K562 (cell line): ENCODE measurements at regions not wholly inside any gene's neighbourhood (a gene's known extent, or its start where the extent isn't known, plus 50 kb on each side); places are given as distances from the start of the nearest gene placed in this dataset.

Experiments
- ATAC-seq: fragments of 200-7000 bp; cut with Tn5 transposase; 3 replicates; pipeline ENCODE4 v1.9.1; 2020; ENCODE audit warnings: moderate library complexity
- BruUV-seq: library from RNA; stranded (reverse); fragments of 400-500 nt; replicated peaks from 2 replicates; lab custom pipeline; 2021; lab: Mats Ljungman, UMichigan
- CTCF ChIA-PET: fragments of 300-600 bp; formaldehyde crosslinking; extraction: SDS; loops from one replicate; lab custom pipeline; 2021; ENCODE audit warnings: low intra/inter-chr PET ratio; lab: Yijun Ruan, JAX
- POLR2A ChIA-PET: fragments of 300-600, 350-650 bp; sonication (Branson Sonifier 250); formaldehyde crosslinking; extraction: SDS; loops from one replicate; lab custom pipeline; 2021; ENCODE audit warnings: antibody characterized with exemption, inconsistent platforms; lab: Yijun Ruan, JAX
- DNase-seq, 4 experiments: peaks; one replicate each; pipeline versions ENCODE4 v3.0.0 to v3.0.0-alpha.2; 2011 to 2018; ENCODE audit warnings: low spot score in 3 of 4, mixed read lengths in 3 of 4; ENCODE audit errors: extremely low read depth in 1 of 4
- FAIRE-seq: peaks from 2 replicates; lab custom pipeline; 2011; peaks lifted over from hg19 to GRCh38; lab: Jason Lieb, UNC
- H2AFZ ChIP-seq: 2 replicates; pipeline ENCODE4 v1.6.0; 2011; ENCODE audit warnings: low read depth, low read length, control low read depth, inconsistent platforms
- H3K27ac ChIP-seq: fragments of 200-600 bp; 3 replicates; pipeline ENCODE4 v1.8.0; 2011; ENCODE audit warnings: low read depth, mild to moderate bottlenecking, control low read depth, inconsistent platforms, low read length, moderate library complexity, mixed read lengths; ENCODE audit errors: extremely low read depth
- H3K27me3 ChIP-seq, 2 experiments: fragments of 300-600 bp in 1 of 2; 2 replicates in 1 of 2; 3 replicates in 1 of 2; pipeline versions ENCODE4 v1.6.0 to v1.8.0; 2011; ENCODE audit warnings: inconsistent platforms in 2 of 2, low read length in 2 of 2, mild to moderate bottlenecking in 1 of 2, mixed read lengths in 1 of 2, moderate library complexity in 1 of 2; ENCODE audit not compliant: control insufficient read depth in 2 of 2, insufficient read depth in 2 of 2
- H3K36me3 ChIP-seq: fragments of 300-600 bp; 3 replicates; pipeline ENCODE4 v1.8.0; 2011; ENCODE audit warnings: mild to moderate bottlenecking, low read length, inconsistent platforms; ENCODE audit not compliant: control insufficient read depth, insufficient read depth
- H3K4me1 ChIP-seq, 2 experiments: fragments of 200-600 bp in 1 of 2; replicated peaks in 1 of 2; 2 replicates in 1 of 2; 3 replicates in 1 of 2; pipeline versions ENCODE4 v1.5.1 to v1.8.0; 2011; ENCODE audit warnings: inconsistent platforms in 2 of 2, low read length in 2 of 2, mild to moderate bottlenecking in 1 of 2, mixed read lengths in 1 of 2, moderate library complexity in 1 of 2; ENCODE audit not compliant: control insufficient read depth in 2 of 2, insufficient read depth in 2 of 2
- H3K4me2 ChIP-seq: 2 replicates; pipeline ENCODE4 v1.6.1; 2011; ENCODE audit warnings: low read length, control low read depth, inconsistent platforms, mixed read lengths; ENCODE audit not compliant: insufficient read depth
- H3K4me3 ChIP-seq: fragments of 200-600 bp; sonication (generic), shearing (Covaris generic); 2 replicates; pipeline ENCODE4 v1.5.1; 2016; ENCODE audit warnings: control low read depth, inconsistent platforms
- H3K79me2 ChIP-seq: fragments of 200-600 bp; 3 replicates; pipeline ENCODE4 v1.8.0; 2011; ENCODE audit warnings: low read length, inconsistent platforms; ENCODE audit not compliant: control insufficient read depth, insufficient read depth
- H3K9ac ChIP-seq, 2 experiments: 2 replicates each; pipeline versions ENCODE4 v1.6.0 to v1.6.1; 2011; ENCODE audit warnings: low read depth in 2 of 2, low read length in 2 of 2, control low read depth in 1 of 2, inconsistent platforms in 1 of 2, mild to moderate bottlenecking in 1 of 2, mixed read lengths in 1 of 2; ENCODE audit not compliant: insufficient read depth in 1 of 2
- H3K9me1 ChIP-seq: one replicate; pipeline ENCODE4 v1.6.0; 2011; ENCODE audit warnings: inconsistent platforms, mild to moderate bottlenecking, low read length, moderate library complexity; ENCODE audit not compliant: control insufficient read depth, insufficient read depth
- H3K9me3 ChIP-seq: replicated peaks from 2 replicates; pipeline ENCODE4 v1.5.1; 2011; ENCODE audit warnings: low read depth, low read length, inconsistent platforms; ENCODE audit not compliant: control insufficient read depth, insufficient read depth
- H4K20me1 ChIP-seq: replicated peaks from 2 replicates; pipeline ENCODE4 v1.6.1; 2011; ENCODE audit warnings: low read length, inconsistent platforms, mixed read lengths; ENCODE audit not compliant: control insufficient read depth, insufficient read depth
- CBX2 ChIP-seq: fragments of 200-600 bp; sonication (generic); IDR thresholded peaks from one replicate; pipeline ENCODE4 v1.6.1; 2012; ENCODE audit warnings: mild to moderate bottlenecking, low read length, inconsistent platforms; ENCODE audit not compliant: insufficient read depth, poor library complexity, severe bottlenecking
- KLF10 ChIP-seq: fragments of 250-450 bp; sonication (Bioruptor Pico); IDR thresholded peaks from 2 replicates; pipeline ENCODE4 v1.6.1; 2021; ENCODE audit warnings: matching md5 sums
- MEF2A ChIP-seq: IDR thresholded peaks from 2 replicates; pipeline ENCODE4 v1.6.1; 2011; ENCODE audit warnings: low read depth, mild to moderate bottlenecking, low read length, moderate library complexity; ENCODE audit not compliant: control insufficient read depth
- NFE2 ChIP-seq: IDR thresholded peaks from 2 replicates; pipeline ENCODE4 v1.6.1; 2014; ENCODE audit warnings: antibody characterized with exemption, low read depth
- NFIC ChIP-seq: fragments of 450-650 bp; IDR thresholded peaks from 2 replicates; pipeline ENCODE4 v1.6.1; 2017; ENCODE audit warnings: mild to moderate bottlenecking, inconsistent platforms
- PTRF ChIP-seq: fragments of 450-650 bp; IDR thresholded peaks from 2 replicates; pipeline ENCODE4 v1.6.1; 2016; ENCODE audit warnings: mild to moderate bottlenecking, missing genetic modification characterization, missing compliant biosample characterization
- SRSF7 ChIP-seq: fragments of 200-400 bp; formaldehyde crosslinking; optimal IDR thresholded peaks from 2 replicates; pipeline ENCODE3; 2017; ENCODE audit warnings: mild to moderate bottlenecking, low read depth, low read length
- WHSC1 ChIP-seq: IDR thresholded peaks from one replicate; pipeline ENCODE4 v1.6.1; 2012; ENCODE audit warnings: low read length, control low read depth, inconsistent platforms
- ZC3H11A ChIP-seq: IDR thresholded peaks from 2 replicates; pipeline ENCODE4 v1.6.1; 2012; ENCODE audit warnings: low read depth, low read length, improper control_type of control experiment
- ZNF121 ChIP-seq: sonication (generic); formaldehyde crosslinking; conservative IDR thresholded peaks from 2 replicates; pipeline ENCODE4 v1.8.0; 2022; ENCODE audit warnings: missing genetic modification reagents
- ZNF586 ChIP-seq: fragments of 450-650 bp; formaldehyde crosslinking; conservative IDR thresholded peaks from 2 replicates; pipeline ENCODE4 v1.4.0; 2020; ENCODE audit warnings: mild to moderate bottlenecking, moderate library complexity
- ZNF780A ChIP-seq: fragments of 250-450 bp; sonication (Bioruptor Pico); IDR thresholded peaks from 2 replicates; pipeline ENCODE4 v1.5.0; 2021; ENCODE audit warnings: mild to moderate bottlenecking
- WGBS: fragments of 100-300 bp; shearing (Covaris generic); methylation state at CpG from one replicate; pipeline ENCODE4 v1.1.6; 2016; ENCODE audit warnings: low coverage, mixed read lengths; ENCODE audit not compliant: insufficient coverage; ENCODE audit errors: missing lambda C conversion rate; 5-methylcytosine and 5-hydroxymethylcytosine counted together
- in situ Hi-C: fragments of 300-500 bp; cut with MboI; formaldehyde crosslinking; loops from 4 replicates; pipeline ENCODE4 v1.15.0; 2018; ENCODE audit warnings: inconsistent platforms, mixed read lengths
- intact Hi-C: fragments of 100-400 bp; cut with micrococcal nuclease; formaldehyde crosslinking; loops from 2 replicates; pipeline ENCODE4 v1.14.2; 2022
- TF ChIP-seq, protein P1 (sequence below): IDR thresholded peaks from 2 replicates; pipeline ENCODE4 v1.6.1; 2014; ENCODE audit warnings: antibody characterized with exemption
- TF ChIP-seq, protein P2 (sequence below): sonication (generic); formaldehyde crosslinking; IDR thresholded peaks from 2 replicates; pipeline ENCODE4 v1.8.1; 2022; ENCODE audit warnings: missing genetic modification reagents
- TF ChIP-seq, protein P3 (sequence below): fragments of 450-650 bp; formaldehyde crosslinking; IDR thresholded peaks from 2 replicates; pipeline ENCODE4 v1.4.0; 2020; ENCODE audit warnings: mild to moderate bottlenecking, moderate library complexity
- TF ChIP-seq, protein P4 (sequence below): fragments of 250-450 bp; sonication (Bioruptor Pico); IDR thresholded peaks from 2 replicates; pipeline ENCODE4 v1.5.0; 2020; ENCODE audit warnings: mild to moderate bottlenecking, borderline replicate concordance
- TF ChIP-seq, protein P5 (sequence below), 2 experiments: fragments of 450-650 bp in 1 of 2; sonication (generic) in 1 of 2; formaldehyde crosslinking in 1 of 2; IDR thresholded peaks in 1 of 2; conservative IDR thresholded peaks in 1 of 2; 2 replicates each; pipeline versions ENCODE4 v1.6.1 to v1.8.1; 2016 to 2023; ENCODE audit warnings: mild to moderate bottlenecking in 2 of 2, moderate library complexity in 2 of 2, inconsistent platforms in 1 of 2, missing genetic modification reagents in 1 of 2

DNA sequence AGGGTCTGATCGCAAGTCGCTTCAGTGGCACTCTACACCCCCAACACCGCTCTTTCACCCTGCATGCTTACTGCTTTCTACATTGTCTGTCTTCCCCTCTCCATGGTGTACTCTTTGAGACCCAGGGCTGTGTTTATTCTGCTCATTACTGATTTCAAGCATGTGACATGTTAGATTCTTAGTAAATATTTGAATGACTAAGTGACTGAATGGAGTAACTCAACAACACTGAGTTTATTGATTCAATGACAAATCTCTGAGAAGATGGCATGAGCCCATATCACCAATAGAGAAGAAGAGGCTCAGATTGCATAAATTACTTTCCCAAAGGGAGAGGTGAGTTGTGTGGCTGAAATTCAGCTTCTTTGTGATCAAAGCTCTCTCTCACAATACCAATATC, 89.7 kb upstream of the OSMR start:
- no peak overlapping the region for H3K9ac ChIP-seq
- POLR2A ChIA-PET: interaction anchor here (1.0 kb wide), 1 partner anchor 17 kb away, joined by 3 read pairs; no protein-coding TSS in a partner anchor
- TF ChIP-seq SRSF7 (no peak), ZNF586 (CRISPR knock-in tag) (no peak), ZNF780A (CRISPR knock-in tag) (no peak), MEF2A (no peak), KLF10 (no peak), CBX2 (no peak), ZC3H11A (no peak), PTRF (tag) (no peak), NFE2 (no peak), ZNF121 (CRISPR knock-in tag) (no peak), WHSC1 (no peak), NFIC (no peak)
- TF ChIP-seq, protein P1, sequence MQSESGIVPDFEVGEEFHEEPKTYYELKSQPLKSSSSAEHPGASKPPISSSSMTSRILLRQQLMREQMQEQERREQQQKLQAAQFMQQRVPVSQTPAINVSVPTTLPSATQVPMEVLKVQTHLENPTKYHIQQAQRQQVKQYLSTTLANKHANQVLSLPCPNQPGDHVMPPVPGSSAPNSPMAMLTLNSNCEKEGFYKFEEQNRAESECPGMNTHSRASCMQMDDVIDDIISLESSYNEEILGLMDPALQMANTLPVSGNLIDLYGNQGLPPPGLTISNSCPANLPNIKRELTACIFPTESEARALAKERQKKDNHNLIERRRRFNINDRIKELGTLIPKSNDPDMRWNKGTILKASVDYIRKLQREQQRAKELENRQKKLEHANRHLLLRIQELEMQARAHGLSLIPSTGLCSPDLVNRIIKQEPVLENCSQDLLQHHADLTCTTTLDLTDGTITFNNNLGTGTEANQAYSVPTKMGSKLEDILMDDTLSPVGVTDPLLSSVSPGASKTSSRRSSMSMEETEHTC: no peak
- TF ChIP-seq, protein P2, sequence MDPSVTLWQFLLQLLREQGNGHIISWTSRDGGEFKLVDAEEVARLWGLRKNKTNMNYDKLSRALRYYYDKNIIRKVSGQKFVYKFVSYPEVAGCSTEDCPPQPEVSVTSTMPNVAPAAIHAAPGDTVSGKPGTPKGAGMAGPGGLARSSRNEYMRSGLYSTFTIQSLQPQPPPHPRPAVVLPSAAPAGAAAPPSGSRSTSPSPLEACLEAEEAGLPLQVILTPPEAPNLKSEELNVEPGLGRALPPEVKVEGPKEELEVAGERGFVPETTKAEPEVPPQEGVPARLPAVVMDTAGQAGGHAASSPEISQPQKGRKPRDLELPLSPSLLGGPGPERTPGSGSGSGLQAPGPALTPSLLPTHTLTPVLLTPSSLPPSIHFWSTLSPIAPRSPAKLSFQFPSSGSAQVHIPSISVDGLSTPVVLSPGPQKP: no peak
- TF ChIP-seq, protein P3, sequence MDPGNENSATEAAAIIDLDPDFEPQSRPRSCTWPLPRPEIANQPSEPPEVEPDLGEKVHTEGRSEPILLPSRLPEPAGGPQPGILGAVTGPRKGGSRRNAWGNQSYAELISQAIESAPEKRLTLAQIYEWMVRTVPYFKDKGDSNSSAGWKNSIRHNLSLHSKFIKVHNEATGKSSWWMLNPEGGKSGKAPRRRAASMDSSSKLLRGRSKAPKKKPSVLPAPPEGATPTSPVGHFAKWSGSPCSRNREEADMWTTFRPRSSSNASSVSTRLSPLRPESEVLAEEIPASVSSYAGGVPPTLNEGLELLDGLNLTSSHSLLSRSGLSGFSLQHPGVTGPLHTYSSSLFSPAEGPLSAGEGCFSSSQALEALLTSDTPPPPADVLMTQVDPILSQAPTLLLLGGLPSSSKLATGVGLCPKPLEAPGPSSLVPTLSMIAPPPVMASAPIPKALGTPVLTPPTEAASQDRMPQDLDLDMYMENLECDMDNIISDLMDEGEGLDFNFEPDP (CRISPR knock-in tag): no peak
- TF ChIP-seq, protein P4, sequence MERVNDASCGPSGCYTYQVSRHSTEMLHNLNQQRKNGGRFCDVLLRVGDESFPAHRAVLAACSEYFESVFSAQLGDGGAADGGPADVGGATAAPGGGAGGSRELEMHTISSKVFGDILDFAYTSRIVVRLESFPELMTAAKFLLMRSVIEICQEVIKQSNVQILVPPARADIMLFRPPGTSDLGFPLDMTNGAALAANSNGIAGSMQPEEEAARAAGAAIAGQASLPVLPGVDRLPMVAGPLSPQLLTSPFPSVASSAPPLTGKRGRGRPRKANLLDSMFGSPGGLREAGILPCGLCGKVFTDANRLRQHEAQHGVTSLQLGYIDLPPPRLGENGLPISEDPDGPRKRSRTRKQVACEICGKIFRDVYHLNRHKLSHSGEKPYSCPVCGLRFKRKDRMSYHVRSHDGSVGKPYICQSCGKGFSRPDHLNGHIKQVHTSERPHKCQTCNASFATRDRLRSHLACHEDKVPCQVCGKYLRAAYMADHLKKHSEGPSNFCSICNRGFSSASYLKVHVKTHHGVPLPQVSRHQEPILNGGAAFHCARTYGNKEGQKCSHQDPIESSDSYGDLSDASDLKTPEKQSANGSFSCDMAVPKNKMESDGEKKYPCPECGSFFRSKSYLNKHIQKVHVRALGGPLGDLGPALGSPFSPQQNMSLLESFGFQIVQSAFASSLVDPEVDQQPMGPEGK (CRISPR knock-in tag): no peak
- TF ChIP-seq, protein P5, sequence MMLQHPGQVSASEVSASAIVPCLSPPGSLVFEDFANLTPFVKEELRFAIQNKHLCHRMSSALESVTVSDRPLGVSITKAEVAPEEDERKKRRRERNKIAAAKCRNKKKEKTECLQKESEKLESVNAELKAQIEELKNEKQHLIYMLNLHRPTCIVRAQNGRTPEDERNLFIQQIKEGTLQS (IDR thresholded peaks at IDR 0.05): no peak
- TF ChIP-seq, protein P5 (CRISPR knock-in tag; conservative IDR thresholded peaks at IDR 0.05): no peak

More for the DNA sequence above, 89.7 kb upstream of the OSMR start:
- no peaks in the 10 kb centered on the region for H3K9me3 ChIP-seq
- H3K4me1 ChIP-seq: no peaks in the 10 kb centered on the region
- no peaks in the 10 kb centered on the region for H3K79me2 ChIP-seq
- CTCF ChIA-PET: no interaction called here
- H3K27ac ChIP-seq: no peak overlapping the region
- H4K20me1 ChIP-seq: no peaks in the 10 kb centered on the region
- no peak for FAIRE-seq
- in situ Hi-C loops (no loop called here), intact Hi-C loops (no loop called here)
- no TSS peak for BruUV-seq
- DNase-seq: no peak
- no peak overlapping the region for H3K4me3 ChIP-seq
- H3K9me1 ChIP-seq: no peaks in the 10 kb centered on the region
- H3K4me2 ChIP-seq: no peak overlapping the region
- H3K27me3 ChIP-seq: peaks cover 6 to 24% of the 10 kb centered on the region in 2 experiments; a peak in 3 of 5 replicates
- no peak overlapping the region for H2AFZ ChIP-seq
- 4% methylated on average over 3 of the region's 3 CpGs for WGBS
- no peaks in the 10 kb centered on the region for H3K36me3 ChIP-seq
- no peak for ATAC-seq
